ENCODE measurements at regions not wholly inside any gene's neighbourhood (a gene's known extent, or its start where the extent isn't known, plus 50 kb on each side); places are given as distances from the start of the nearest gene placed in this dataset.
"Not testable (repeated sequence)": the region's sequence is repeated elsewhere in the genome, so short reads cannot be mapped to it uniquely, and the experiment has no call there.

GRCh38 chr11:134978388-134979088 lies 566.5 kb upstream of the B3GAT1 start:
- DNase-seq = no peak

GRCh38 chr11:134976551-134976950 lies 564.5 kb upstream of the B3GAT1 start:
- no peak for DNase-seq

- no peak for DNase-seq
Observed at GRCh38 chr11:134975866-134976376, 563.9 kb upstream of the B3GAT1 start.

GRCh38 chr11:134973801-134974200 lies 561.8 kb upstream of the B3GAT1 start:
- DNase-seq = no peak

- DNase-seq = no peak
Observed at GRCh38 chr11:134971381-134971780, 559.3 kb upstream of the B3GAT1 start.

GRCh38 chr11:134967746-134968145 lies 555.7 kb upstream of the B3GAT1 start:
- DNase-seq = no peak

GRCh38 chr11:134961386-134961785 lies 549.3 kb upstream of the B3GAT1 start:
- not testable (repeated sequence) for DNase-seq

GRCh38 chr11:134958870-134959269 lies 546.8 kb upstream of the B3GAT1 start:
- DNase-seq = no peak

- no peak for DNase-seq
Observed at GRCh38 chr11:134958336-134958640, 546.2 kb upstream of the B3GAT1 start.

GRCh38 chr11:134957540-134958335 lies 545.7 kb upstream of the B3GAT1 start:
- DNase-seq = no peak

- no peak for DNase-seq
Observed at GRCh38 chr11:134956450-134957210, 544.6 kb upstream of the B3GAT1 start.

GRCh38 chr11:134955970-134956369 lies 543.9 kb upstream of the B3GAT1 start:
- DNase-seq = not testable (repeated sequence)

GRCh38 chr11:134955281-134955680 lies 543.2 kb upstream of the B3GAT1 start:
- no peak for DNase-seq

- DNase-seq = not testable (repeated sequence)
Observed at GRCh38 chr11:134954456-134954855, 542.4 kb upstream of the B3GAT1 start.

GRCh38 chr11:134953417-134953970 lies 541.5 kb upstream of the B3GAT1 start:
- not testable (repeated sequence) for DNase-seq

- peak in 2 of 14 donors; percentile 19 to 29 for DNase-seq
Observed at GRCh38 chr11:134951305-134951700, 539.3 kb upstream of the B3GAT1 start.

- DNase-seq = no peak
Observed at GRCh38 chr11:134950692-134951304, 538.8 kb upstream of the B3GAT1 start.

GRCh38 chr11:134949121-134950090 lies 537.4 kb upstream of the B3GAT1 start:
- DNase-seq = peak in 1 of 14 donors; percentile 36

- no peak for DNase-seq
Observed at GRCh38 chr11:134947556-134947955, 535.5 kb upstream of the B3GAT1 start.

- DNase-seq = no peak
Observed at GRCh38 chr11:134945993-134946392, 534.0 kb upstream of the B3GAT1 start.

- no peak for DNase-seq
Observed at GRCh38 chr11:134944986-134945385, 532.9 kb upstream of the B3GAT1 start.

Measured in C1 segment of cervical spinal cord (tissue), 14 donors.